PC-3 (cell line): ENCODE measurements at regions not wholly inside any gene's neighbourhood (a gene's known extent, or its start where the extent isn't known, plus 50 kb on each side); places are given as distances from the start of the nearest gene placed in this dataset.
"Not testable (repeated sequence)": the region's sequence is repeated elsewhere in the genome, so short reads cannot be mapped to it uniquely, and the experiment has no call there.

Experiments used
- ATAC-seq: fragments of 200-7000 bp; cut with Tn5 transposase; 2 replicates; pipeline ENCODE4 v1.9.1; 2020; ENCODE audit warnings: mild to moderate bottlenecking, moderate library complexity
- BruUV-seq: library from RNA; stranded (reverse); fragments of 400-500 nt; replicated peaks from 2 replicates; lab custom pipeline; 2021; lab: Mats Ljungman, UMichigan
- CTCF ChIA-PET: fragments of 300-600 bp; sonication (Branson Sonifier 250); formaldehyde crosslinking; loops from one replicate; lab custom pipeline; 2022; ENCODE audit warnings: antibody characterized with exemption; lab: Charles Lee
- POLR2A ChIA-PET: fragments of 300-600 bp; sonication (Branson Sonifier 250); formaldehyde crosslinking; loops from one replicate; lab custom pipeline; 2022; ENCODE audit warnings: antibody characterized with exemption; ENCODE audit not compliant: unreplicated experiment; lab: Charles Lee
- DNase-seq: peaks from one replicate; pipeline ENCODE4 v3.0.0-alpha.2; 2015
- H2AFZ ChIP-seq: fragments of 300-600 bp; sonication (generic); 2 replicates; pipeline ENCODE4 v1.6.0; 2016; ENCODE audit warnings: antibody characterized with exemption, low read length
- H3F3A ChIP-seq: fragments of 300-600 bp; sonication (generic); one replicate; pipeline ENCODE4 v1.6.0; 2017; ENCODE audit warnings: antibody characterized with exemption, low read length, control low read depth, mild to moderate bottlenecking; ENCODE audit not compliant: unreplicated experiment
- H3K27ac ChIP-seq: fragments of 300-600 bp; sonication (generic); 2 replicates; pipeline ENCODE4 v1.5.1; 2016; ENCODE audit warnings: mild to moderate bottlenecking, low read length
- H3K27me3 ChIP-seq: fragments of 300-600 bp; sonication (generic); 2 replicates; pipeline ENCODE4 v1.6.1; 2016; ENCODE audit warnings: low read length, mixed read lengths
- H3K36me3 ChIP-seq: fragments of 300-600 bp; sonication (generic); 2 replicates; pipeline ENCODE4 v1.6.1; 2016; ENCODE audit warnings: low read depth, mixed run types, low read length, mixed read lengths
- H3K4me1 ChIP-seq: fragments of 300-600 bp; sonication (generic); 2 replicates; pipeline ENCODE4 v1.5.1; 2016; ENCODE audit warnings: low read length; ENCODE audit not compliant: insufficient read depth
- H3K4me2 ChIP-seq: fragments of 300-600 bp; sonication (generic); 2 replicates; pipeline ENCODE4 v1.6.0; 2016; ENCODE audit warnings: low read length
- H3K4me3 ChIP-seq: fragments of 300-600 bp; sonication (generic); 2 replicates; pipeline ENCODE4 v1.5.1; 2016; ENCODE audit warnings: mild to moderate bottlenecking, low read length, mixed read lengths
- H3K79me2 ChIP-seq: fragments of 300-600 bp; sonication (generic); 2 replicates; pipeline ENCODE4 v1.6.1; 2017; ENCODE audit warnings: low read length, mixed read lengths
- H3K9ac ChIP-seq: fragments of 300-600 bp; sonication (generic); 2 replicates; pipeline ENCODE4 v1.6.0; 2016; ENCODE audit warnings: mild to moderate bottlenecking, low read length
- H3K9me2 ChIP-seq: fragments of 300-600 bp; sonication (generic); replicated peaks from 2 replicates; pipeline ENCODE4 v1.6.1; 2016; ENCODE audit warnings: mixed run types, low read length, mixed read lengths
- H3K9me3 ChIP-seq: fragments of 300-600 bp; sonication (generic); 2 replicates; pipeline ENCODE4 v1.6.1; 2016; ENCODE audit warnings: low read length, mixed read lengths
- H4K20me1 ChIP-seq: fragments of 300-600 bp; sonication (generic); 2 replicates; pipeline ENCODE4 v1.6.1; 2016; ENCODE audit warnings: low read length, mixed read lengths
- intact Hi-C: fragments of 100-400 bp; cut with micrococcal nuclease; formaldehyde crosslinking; loops from 2 replicates; pipeline ENCODE4 v1.9.0; 2023

GRCh38 chr7:55686771-55687170 lies 114.5 kb upstream of the VOPP1 start:
- H3K9me2 ChIP-seq, H3K36me3 ChIP-seq, H3K9me3 ChIP-seq, H3F3A ChIP-seq, H3K4me2 ChIP-seq, H3K4me3 ChIP-seq, H2AFZ ChIP-seq, H3K9ac ChIP-seq, H3K27me3 ChIP-seq, H4K20me1 ChIP-seq, BruUV-seq, ATAC-seq, POLR2A ChIA-PET, H3K27ac ChIP-seq, DNase-seq, CTCF ChIA-PET, H3K4me1 ChIP-seq, intact Hi-C loops, H3K79me2 ChIP-seq: not testable (repeated sequence)

GRCh38 chr7:55683501-55683900 lies 111.2 kb upstream of the VOPP1 start:
- BruUV-seq, H2AFZ ChIP-seq, CTCF ChIA-PET, ATAC-seq, H3K4me3 ChIP-seq, H3K27ac ChIP-seq, POLR2A ChIA-PET, H3K4me2 ChIP-seq, H3K9me3 ChIP-seq, H3K27me3 ChIP-seq, H3F3A ChIP-seq, H3K4me1 ChIP-seq, H3K36me3 ChIP-seq, DNase-seq, H3K9ac ChIP-seq, H3K9me2 ChIP-seq, H4K20me1 ChIP-seq, intact Hi-C loops, H3K79me2 ChIP-seq: not testable (repeated sequence)

GRCh38 chr7:55675589-55675988 lies 103.3 kb upstream of the VOPP1 start:
- H3K9me2 ChIP-seq, H3K9me3 ChIP-seq, H3K36me3 ChIP-seq, BruUV-seq, intact Hi-C loops, H3K79me2 ChIP-seq, CTCF ChIA-PET, H4K20me1 ChIP-seq, H3K27ac ChIP-seq, H3F3A ChIP-seq, DNase-seq, H2AFZ ChIP-seq, H3K4me1 ChIP-seq, H3K4me2 ChIP-seq, H3K9ac ChIP-seq, POLR2A ChIA-PET, H3K27me3 ChIP-seq, ATAC-seq, H3K4me3 ChIP-seq: not testable (repeated sequence)

- not testable (repeated sequence) for BruUV-seq
Measured at GRCh38 chr7:55673525-55673924, 101.2 kb upstream of the VOPP1 start.

GRCh38 chr7:55672084-55672483 lies 99.8 kb upstream of the VOPP1 start:
- CTCF ChIA-PET, H3K4me1 ChIP-seq, POLR2A ChIA-PET, H3K9me2 ChIP-seq, H3F3A ChIP-seq, H3K4me3 ChIP-seq, H4K20me1 ChIP-seq, H2AFZ ChIP-seq, H3K9ac ChIP-seq, BruUV-seq, H3K79me2 ChIP-seq, H3K27me3 ChIP-seq, H3K36me3 ChIP-seq, intact Hi-C loops, H3K4me2 ChIP-seq, H3K9me3 ChIP-seq: not testable (repeated sequence)
- peak overlapping the region; percentile 87 for H3K27ac ChIP-seq
- ATAC-seq, result peak; percentile 87
- peak; percentile 76 for DNase-seq

More at GRCh38 chr7:55673525-55673924, 101.2 kb upstream of the VOPP1 start:
- H3K9me3 ChIP-seq, DNase-seq, H3K27me3 ChIP-seq, ATAC-seq, H3K4me1 ChIP-seq, H3K79me2 ChIP-seq, CTCF ChIA-PET, H3K9me2 ChIP-seq, POLR2A ChIA-PET, H3K9ac ChIP-seq, H3K4me3 ChIP-seq, intact Hi-C loops, H3F3A ChIP-seq, H3K36me3 ChIP-seq, H3K4me2 ChIP-seq, H3K27ac ChIP-seq, H2AFZ ChIP-seq, H4K20me1 ChIP-seq: not testable (repeated sequence)
